CD4-positive, CD25-positive, alpha-beta regulatory T cell (primary cell): ENCODE measurements at regions not wholly inside any gene's neighbourhood (a gene's known extent, or its start where the extent isn't known, plus 50 kb on each side); places are given as distances from the start of the nearest gene placed in this dataset.
A peak's percentile ranks its signal among the peaks of the same experiment; 100 is the strongest.

Experiments used
- ATAC-seq, 2 donors: fragments of 150-1000 bp; cut with Tn5 transposase; one replicate each; pipeline ENCODE4 v1.10.0; 2021; ENCODE audit warnings: low read depth in 2 of 2, moderate number of reproducible peaks in 2 of 2, moderate library complexity in 1 of 2
- DNase-seq, 3 donors: peaks; one replicate each; pipeline versions ENCODE4 v3.0.0 to v3.0.0-alpha.2; 2012 to 2022; ENCODE audit warnings: mixed read lengths in 1 of 3
- H3K27ac ChIP-seq: one replicate; pipeline ENCODE4 v1.7.0; 2013; ENCODE audit warnings: mild to moderate bottlenecking, low read length; ENCODE audit not compliant: insufficient read depth, poor library complexity, severe bottlenecking
- H3K27me3 ChIP-seq: one replicate; pipeline ENCODE4 v1.7.0; 2013; ENCODE audit warnings: low read length; ENCODE audit not compliant: control insufficient read depth, insufficient read depth
- H3K36me3 ChIP-seq: one replicate; pipeline ENCODE4 v1.7.0; 2013; ENCODE audit warnings: mild to moderate bottlenecking, low read length, moderate library complexity; ENCODE audit not compliant: control insufficient read depth, insufficient read depth
- H3K4me1 ChIP-seq: 2 replicates; pipeline ENCODE4 v1.7.0; 2013; ENCODE audit warnings: mild to moderate bottlenecking, low read length; ENCODE audit not compliant: insufficient read depth, control insufficient read depth, poor library complexity, severe bottlenecking
- H3K4me3 ChIP-seq: one replicate; pipeline ENCODE4 v1.7.0; 2013; ENCODE audit warnings: low read depth, mild to moderate bottlenecking, low read length, moderate library complexity
- H3K9me3 ChIP-seq, 2 experiments: 1 replicate in 1 of 2; 2 replicates in 1 of 2; pipeline ENCODE4 v1.7.0; 2013; ENCODE audit warnings: low read length in 2 of 2, mild to moderate bottlenecking in 1 of 2, moderate library complexity in 1 of 2; ENCODE audit not compliant: control insufficient read depth in 2 of 2
- H3K27ac Mint-ChIP-seq, 3 donors: one replicate each; pipeline ENCODE4 v1.8.0; 2020 to 2022; ENCODE audit warnings: mild to moderate bottlenecking in 3 of 3, mixed read lengths in 3 of 3, moderate library complexity in 2 of 3
- H3K27me3 Mint-ChIP-seq: one replicate; pipeline ENCODE4 v1.8.0; 2022; ENCODE audit warnings: mild to moderate bottlenecking, mixed read lengths
- H3K36me3 Mint-ChIP-seq: one replicate; pipeline ENCODE4 v1.8.0; 2020; ENCODE audit warnings: mixed read lengths
- H3K4me1 Mint-ChIP-seq, 4 donors: one replicate each; pipeline ENCODE4 v1.8.0; 2020 to 2022; ENCODE audit warnings: mixed read lengths in 4 of 4, mild to moderate bottlenecking in 1 of 4
- H3K4me3 Mint-ChIP-seq, 4 donors: one replicate each; pipeline ENCODE4 v1.8.0; 2020 to 2022; ENCODE audit warnings: mild to moderate bottlenecking in 4 of 4, mixed read lengths in 4 of 4, moderate library complexity in 3 of 4
- H3K9me3 Mint-ChIP-seq, 7 donors: one replicate each; pipeline ENCODE4 v1.8.0; 2020 to 2022; ENCODE audit warnings: mixed read lengths in 7 of 7, mild to moderate bottlenecking in 3 of 7, moderate library complexity in 2 of 7

- ATAC-seq: no peak
- H3K27ac Mint-ChIP-seq: no peak overlapping the region
- H3K9me3 Mint-ChIP-seq: peaks cover 0 to 37% (median 9%) of the 10 kb centered on the region in 7 donors
- no peaks in the 10 kb centered on the region for H3K36me3 Mint-ChIP-seq
- Histone ChIP-seq H3K27ac (no peak overlapping the region), H3K36me3 (no peaks in the 10 kb centered on the region), H3K27me3 (peaks cover 5% of the 10 kb centered on the region), H3K9me3 (peaks cover 17 to 21% of the 10 kb centered on the region in 2 experiments), H3K4me1 (no peaks in the 10 kb centered on the region), H3K4me3 (no peak overlapping the region)
- no peak overlapping the region for H3K4me3 Mint-ChIP-seq
- DNase-seq: no peak
- peaks cover 24% of the 10 kb centered on the region for H3K27me3 Mint-ChIP-seq
- no peaks in the 10 kb centered on the region for H3K4me1 Mint-ChIP-seq
Measured at GRCh38 chr5:54860321-54860720, 125.1 kb downstream of the ESM1 start.

- Mint-ChIP-seq H3K4me3 (no peak overlapping the region), H3K27me3 (peaks cover 24% of the 10 kb centered on the region), H3K36me3 (no peaks in the 10 kb centered on the region), H3K4me1 (no peaks in the 10 kb centered on the region), H3K27ac (no peak overlapping the region), H3K9me3 (peaks cover 0 to 37% (median 11%) of the 10 kb centered on the region in 7 donors)
- DNase-seq (no peak), ATAC-seq (no peak)
- Histone ChIP-seq H3K27me3 (peaks cover 10% of the 10 kb centered on the region), H3K4me3 (no peak overlapping the region), H3K9me3 (peaks cover 17 to 21% of the 10 kb centered on the region in 2 experiments), H3K27ac (no peak overlapping the region), H3K4me1 (no peaks in the 10 kb centered on the region), H3K36me3 (no peaks in the 10 kb centered on the region)
Measured at GRCh38 chr5:54859316-54859715, 126.1 kb downstream of the ESM1 start.

DNA sequence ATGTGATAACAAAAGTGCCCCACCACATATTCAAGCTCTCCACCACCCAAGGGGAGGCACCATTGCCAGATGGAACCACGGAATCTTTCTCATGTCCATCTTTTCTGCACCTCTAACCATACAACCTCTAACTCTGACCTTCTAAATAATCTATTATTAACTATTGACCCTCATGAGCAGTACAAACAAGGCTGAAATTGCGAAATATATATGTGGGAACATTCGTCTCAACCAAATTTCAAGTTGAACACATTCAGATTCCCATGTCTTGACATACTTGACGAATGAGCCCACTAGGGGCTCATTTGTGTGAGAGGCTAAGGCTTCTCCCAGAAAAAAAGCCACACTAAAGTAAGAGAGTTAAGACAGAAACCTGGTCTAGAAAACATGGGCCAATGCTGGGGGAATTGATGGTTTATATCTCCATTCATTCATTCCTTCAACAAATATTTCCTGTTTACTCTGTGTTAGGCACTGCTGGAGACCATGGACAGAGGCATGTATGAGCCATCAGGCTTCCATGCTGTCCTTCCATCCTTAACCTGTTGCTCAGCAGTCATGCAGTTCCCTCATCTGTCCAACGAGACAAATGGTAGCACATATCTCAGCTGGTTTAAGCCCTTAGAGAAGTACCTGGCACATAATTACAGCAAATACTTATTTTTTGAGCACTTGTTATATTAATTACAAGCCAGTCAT lies 130.4 kb downstream of the ESM1 start:
- Histone ChIP-seq H3K9me3 (peaks cover 17 to 21% of the 10 kb centered on the region in 2 experiments), H3K36me3 (no peaks in the 10 kb centered on the region), H3K27ac (no peak overlapping the region), H3K27me3 (peaks cover 18% of the 10 kb centered on the region), H3K4me1 (no peaks in the 10 kb centered on the region), H3K4me3 (no peak overlapping the region)
- DNase-seq (no peak), ATAC-seq (no peak)
- Mint-ChIP-seq H3K36me3 (no peaks in the 10 kb centered on the region), H3K27me3 (peaks cover 34% of the 10 kb centered on the region), H3K4me1 (no peaks in the 10 kb centered on the region), H3K4me3 (no peak overlapping the region), H3K9me3 (peaks cover 0 to 33% (median 10%) of the 10 kb centered on the region in 7 donors), H3K27ac (no peak overlapping the region)

GRCh38 chr5:54852007-54852406 lies 133.4 kb downstream of the ESM1 start:
- Histone ChIP-seq H3K4me3 (no peak overlapping the region), H3K9me3 (no peaks in the 10 kb centered on the region), H3K27ac (no peak overlapping the region), H3K4me1 (no peaks in the 10 kb centered on the region), H3K36me3 (no peaks in the 10 kb centered on the region), H3K27me3 (peaks cover 25% of the 10 kb centered on the region)
- H3K36me3 Mint-ChIP-seq: no peaks in the 10 kb centered on the region
- no peak overlapping the region for H3K4me3 Mint-ChIP-seq
- no peak for ATAC-seq
- no peak overlapping the region for H3K27ac Mint-ChIP-seq
- no peaks in the 10 kb centered on the region for H3K4me1 Mint-ChIP-seq
- peaks cover 41% of the 10 kb centered on the region for H3K27me3 Mint-ChIP-seq
- H3K9me3 Mint-ChIP-seq: peaks cover 0 to 11% (median 0%) of the 10 kb centered on the region in 7 donors
- DNase-seq: no peak

DNA sequence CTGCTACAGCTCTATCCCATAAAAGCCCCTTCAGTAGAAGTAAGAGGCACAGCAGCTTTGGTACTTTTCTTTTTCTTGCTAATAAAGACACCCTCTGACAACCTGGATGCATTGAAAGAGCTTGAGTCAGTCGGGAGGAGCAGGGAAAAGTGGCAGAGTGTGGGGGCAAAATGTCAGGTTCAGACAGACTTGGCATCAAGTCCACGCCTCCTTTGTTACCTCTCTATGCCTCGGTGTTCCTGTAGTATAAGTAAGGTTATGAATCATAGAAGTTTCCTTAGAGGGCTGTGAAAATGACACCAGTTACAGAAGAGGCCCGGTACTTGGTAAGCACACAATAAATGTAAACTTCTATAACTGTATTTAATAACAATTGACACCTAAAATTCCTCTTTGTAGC lies 133.9 kb downstream of the ESM1 start:
- Histone ChIP-seq H3K36me3 (no peaks in the 10 kb centered on the region), H3K4me1 (no peaks in the 10 kb centered on the region), H3K27ac (no peak overlapping the region), H3K27me3 (peaks cover 25% of the 10 kb centered on the region), H3K9me3 (no peaks in the 10 kb centered on the region), H3K4me3 (no peak overlapping the region)
- H3K27me3 Mint-ChIP-seq: peaks cover 41% of the 10 kb centered on the region
- ATAC-seq: no peak
- no peak for DNase-seq
- H3K27ac Mint-ChIP-seq: no peak overlapping the region
- H3K4me3 Mint-ChIP-seq: no peak overlapping the region
- H3K4me1 Mint-ChIP-seq: no peaks in the 10 kb centered on the region
- peaks cover 0 to 8% (median 0%) of the 10 kb centered on the region in 7 donors for H3K9me3 Mint-ChIP-seq
- no peaks in the 10 kb centered on the region for H3K36me3 Mint-ChIP-seq

DNA sequence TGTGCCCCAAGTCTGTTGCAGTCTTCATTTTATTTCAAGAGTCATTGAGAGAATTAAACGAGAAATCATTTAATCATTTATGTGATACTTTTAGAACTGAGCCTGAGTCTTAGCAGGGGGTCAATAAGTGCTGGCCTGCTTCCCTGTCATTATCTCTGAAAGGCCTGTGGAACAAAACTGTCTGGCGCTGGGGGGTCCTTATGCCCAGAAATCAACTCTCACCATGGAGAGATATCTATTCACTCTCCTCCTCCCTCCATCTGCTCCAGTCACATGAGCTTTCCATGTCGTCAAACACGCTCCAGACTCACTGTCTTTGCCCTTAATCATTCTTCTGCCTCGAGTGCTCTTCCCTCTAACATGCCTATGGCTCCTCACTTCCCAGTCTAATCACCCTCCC lies 136.8 kb downstream of the ESM1 start:
- peaks cover 0 to 6% (median 4%) of the 10 kb centered on the region in 4 donors for H3K4me1 Mint-ChIP-seq
- Histone ChIP-seq H3K27me3 (peaks cover 21% of the 10 kb centered on the region), H3K27ac (no peak overlapping the region), H3K9me3 (no peaks in the 10 kb centered on the region), H3K4me3 (no peak overlapping the region), H3K36me3 (no peaks in the 10 kb centered on the region), H3K4me1 (peaks cover 3% of the 10 kb centered on the region)
- no peak for ATAC-seq
- no peaks in the 10 kb centered on the region for H3K36me3 Mint-ChIP-seq
- peaks cover 0 to 3% (median 0%) of the 10 kb centered on the region in 7 donors for H3K9me3 Mint-ChIP-seq
- H3K4me3 Mint-ChIP-seq: no peak overlapping the region
- peaks cover 49% of the 10 kb centered on the region for H3K27me3 Mint-ChIP-seq
- H3K27ac Mint-ChIP-seq: no peak overlapping the region
- no peak for DNase-seq

DNA sequence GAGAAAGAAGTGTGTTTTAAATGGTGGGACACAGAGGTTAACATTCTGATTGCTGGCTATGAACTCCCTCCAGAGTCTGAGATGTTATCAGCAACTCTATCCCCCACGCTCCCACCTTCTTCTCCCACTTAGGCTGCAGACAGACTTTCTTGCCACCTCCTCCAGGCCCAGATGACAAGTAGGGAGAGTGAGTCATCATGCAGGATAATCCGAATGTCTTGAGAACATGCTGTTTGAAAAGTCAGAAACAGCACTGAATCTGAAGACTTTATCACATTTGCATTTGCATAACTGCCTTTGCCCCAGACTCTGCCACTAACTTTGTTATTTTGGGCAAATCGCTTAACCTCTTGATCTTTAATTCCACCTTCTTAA lies 139.8 kb downstream of the ESM1 start:
- Mint-ChIP-seq H3K9me3 (no peaks in the 10 kb centered on the region), H3K4me3 (no peak overlapping the region), H3K36me3 (no peaks in the 10 kb centered on the region), H3K4me1 (peaks cover 2 to 6% (median 4%) of the 10 kb centered on the region in 4 donors), H3K27me3 (peaks cover 42% of the 10 kb centered on the region), H3K27ac (no peak overlapping the region)
- Histone ChIP-seq H3K4me3 (no peak overlapping the region), H3K27me3 (peaks cover 12% of the 10 kb centered on the region), H3K36me3 (no peaks in the 10 kb centered on the region), H3K9me3 (no peaks in the 10 kb centered on the region), H3K27ac (no peak overlapping the region), H3K4me1 (peaks cover 3% of the 10 kb centered on the region)
- no peak for DNase-seq
- no peak for ATAC-seq

DNA sequence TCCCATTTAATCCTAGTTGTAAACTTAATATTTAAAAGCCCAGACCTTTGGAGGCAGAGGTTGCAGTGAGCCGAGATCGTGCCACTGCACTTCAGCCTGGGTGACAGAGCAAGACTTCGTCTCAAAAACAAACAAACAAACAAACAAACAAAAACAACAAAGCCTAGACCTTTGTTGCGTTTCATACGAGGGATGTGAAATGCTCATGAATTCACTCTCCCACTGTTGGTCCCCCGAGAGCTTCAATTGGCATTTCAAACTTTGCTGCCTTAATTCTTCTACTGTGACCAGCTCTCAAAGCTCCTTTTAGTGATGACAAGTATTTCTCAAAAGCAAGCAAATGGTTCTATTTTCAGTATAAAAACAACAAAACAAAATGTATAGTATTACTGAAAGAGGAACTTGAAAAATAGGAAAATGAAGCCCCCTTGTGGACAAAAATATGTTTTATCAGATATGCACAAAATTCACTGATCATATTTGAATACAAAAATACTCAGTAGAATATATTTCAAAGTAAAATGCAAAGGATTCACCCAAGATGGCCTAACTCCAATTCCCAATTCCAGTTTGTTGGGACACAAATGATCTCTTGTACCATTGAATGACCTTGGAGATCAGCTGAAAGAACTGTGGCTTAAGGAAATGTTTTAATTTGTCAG lies 140.4 kb downstream of the ESM1 start:
- Mint-ChIP-seq H3K9me3 (no peaks in the 10 kb centered on the region), H3K4me3 (no peak overlapping the region), H3K36me3 (no peaks in the 10 kb centered on the region), H3K27ac (no peak overlapping the region), H3K27me3 (peaks cover 38% of the 10 kb centered on the region), H3K4me1 (peaks cover 2 to 6% (median 4%) of the 10 kb centered on the region in 4 donors)
- ATAC-seq (peak in 1 of 2 donors; percentile 43), DNase-seq (peak in 2 of 3 donors; percentile 65 to 70)
- H3K27ac ChIP-seq: no peak overlapping the region
- peaks cover 9% of the 10 kb centered on the region for H3K27me3 ChIP-seq
- no peaks in the 10 kb centered on the region for H3K36me3 ChIP-seq
- H3K4me3 ChIP-seq: peak overlapping the region; percentile 30
- peaks cover 3% of the 10 kb centered on the region for H3K4me1 ChIP-seq
- H3K9me3 ChIP-seq: no peaks in the 10 kb centered on the region
